ENCODE measurements at regions not wholly inside any gene's neighbourhood (a gene's known extent, or its start where the extent isn't known, plus 50 kb on each side); places are given as distances from the start of the nearest gene placed in this dataset.

DNA sequence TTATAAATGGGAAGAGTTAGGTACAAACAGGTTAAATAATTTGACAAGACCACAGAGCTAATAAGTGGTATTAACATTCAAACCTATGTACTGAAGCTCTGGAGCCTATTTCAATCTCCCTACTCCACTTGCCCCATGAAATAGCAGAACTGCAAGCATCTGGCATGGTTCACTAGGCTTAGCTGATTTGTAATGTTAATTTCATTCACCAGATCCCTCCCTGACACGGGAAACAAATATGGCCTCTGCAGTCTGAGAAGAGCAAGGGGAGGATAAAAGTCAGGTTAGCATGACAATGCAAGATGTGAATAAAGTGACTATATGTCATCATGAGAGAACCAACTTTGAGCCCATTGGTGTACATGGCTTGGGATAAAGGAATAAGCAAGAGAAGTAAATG, 428.8 kb downstream of the BRINP1 start:
- DNase-seq, result no peak

- DNase-seq, result no peak
These were observed 422.6 kb downstream of the BRINP1 start for GRCh38 chr9:118946669-118947068.

GRCh38 chr9:118954857-118955256, 414.4 kb downstream of the BRINP1 start:
- DNase-seq, result no peak

- no peak for DNase-seq
These were observed 411.6 kb downstream of the BRINP1 start for GRCh38 chr9:118957585-118957984.

- no peak for DNase-seq
These were observed 409.9 kb downstream of the BRINP1 start for GRCh38 chr9:118959366-118959765.

DNA sequence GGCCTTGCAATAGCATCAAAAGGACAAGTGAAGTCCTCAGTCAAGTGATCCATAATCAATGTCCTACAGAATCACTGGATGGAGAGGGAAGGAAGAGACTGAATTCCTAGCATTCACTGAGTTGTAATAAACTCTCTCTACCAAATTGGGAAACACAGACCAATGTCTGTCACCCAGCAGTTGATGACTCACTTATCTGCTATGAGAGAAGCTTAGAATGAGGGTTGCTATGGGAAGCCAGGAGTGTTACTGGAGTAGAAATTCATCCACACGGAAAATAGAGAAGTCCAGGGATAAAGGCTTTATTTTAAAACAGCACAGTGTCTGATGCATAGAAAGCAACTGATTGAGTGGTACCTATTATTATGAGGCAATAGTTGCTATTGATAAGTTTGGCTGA, 407.4 kb downstream of the BRINP1 start:
- peak in 2 of 3 donors; percentile 9 to 79 for DNase-seq

DNA sequence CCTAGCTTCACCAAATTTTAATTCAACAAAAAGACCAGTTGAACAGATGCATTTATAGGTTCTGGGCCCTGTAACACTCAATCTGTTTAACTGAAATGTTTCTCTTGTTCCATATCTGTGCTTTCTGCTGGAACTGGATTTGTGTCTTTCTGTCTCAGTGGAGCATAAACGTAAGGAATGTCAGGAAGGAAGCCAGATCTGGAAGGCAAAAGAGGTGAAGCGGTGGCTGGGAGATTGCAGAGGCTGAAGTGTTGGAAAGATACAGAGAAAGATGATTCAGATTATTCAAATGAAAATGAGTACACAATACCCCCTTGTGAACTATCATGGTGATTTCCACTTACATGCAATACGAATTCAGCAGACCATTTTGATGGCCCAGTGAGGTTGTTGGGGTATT, 406.8 kb downstream of the BRINP1 start:
- peak in 2 of 3 donors; percentile 10 to 22 for DNase-seq

DNA sequence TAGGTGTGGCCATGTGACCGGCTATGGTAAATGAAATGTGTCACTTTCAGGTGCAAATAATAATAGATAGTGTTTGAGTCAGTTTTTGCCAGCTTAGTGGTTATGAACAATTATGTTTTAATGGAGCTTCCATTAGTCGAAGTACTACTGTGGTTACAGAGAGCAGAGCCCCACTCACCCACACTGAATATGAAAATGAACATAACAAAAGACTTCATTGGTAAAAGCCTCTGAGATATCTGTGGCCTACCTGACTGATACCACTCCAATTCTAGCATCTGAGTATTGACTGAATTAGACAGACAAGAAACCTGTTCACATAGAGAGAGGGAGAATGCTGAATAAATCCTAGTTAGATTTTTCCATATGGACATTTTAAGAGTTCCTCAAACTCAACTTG, 405.6 kb downstream of the BRINP1 start:
- no peak for DNase-seq

GRCh38 chr9:118967901-118968300, 401.3 kb downstream of the BRINP1 start:
- no peak for DNase-seq

DNA sequence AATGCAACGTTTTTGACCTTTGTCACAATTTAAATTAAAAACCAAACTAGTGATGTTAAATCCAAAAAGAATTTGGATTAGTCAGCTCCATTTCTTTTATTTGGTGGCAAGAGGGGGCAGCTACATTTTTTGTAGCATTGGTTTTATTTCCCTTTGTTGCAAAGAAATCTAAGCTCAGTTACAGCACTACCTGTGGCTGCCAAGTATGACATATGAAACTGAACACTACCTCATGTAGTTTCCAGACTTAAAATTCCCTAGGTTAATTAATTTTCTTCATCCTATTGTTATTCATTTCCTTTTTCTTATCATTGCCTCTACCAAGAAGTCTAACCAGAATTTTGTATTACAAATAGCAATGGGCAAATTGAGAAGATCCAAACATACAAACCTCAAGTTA, 393.5 kb downstream of the BRINP1 start:
- DNase-seq, result no peak

DNA sequence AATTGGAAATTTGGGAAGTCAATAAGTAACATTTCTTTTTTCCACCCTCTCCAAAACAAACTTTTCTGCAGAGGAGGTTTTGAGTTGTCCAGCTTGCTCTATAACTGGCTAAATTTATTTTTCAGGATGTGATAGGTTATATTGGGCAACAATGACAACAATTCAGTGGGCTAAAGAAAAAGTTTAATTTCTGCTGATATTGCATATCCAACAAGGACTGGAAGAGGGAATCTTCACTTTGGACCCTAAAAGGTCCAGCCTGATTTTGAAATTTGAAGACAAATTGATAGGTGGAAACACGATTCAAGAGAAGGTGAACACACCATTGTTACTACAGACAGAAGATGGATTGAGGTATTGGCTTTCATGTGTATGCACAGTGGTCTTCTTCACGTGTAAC, 393.1 kb downstream of the BRINP1 start:
- no peak for DNase-seq

DNA sequence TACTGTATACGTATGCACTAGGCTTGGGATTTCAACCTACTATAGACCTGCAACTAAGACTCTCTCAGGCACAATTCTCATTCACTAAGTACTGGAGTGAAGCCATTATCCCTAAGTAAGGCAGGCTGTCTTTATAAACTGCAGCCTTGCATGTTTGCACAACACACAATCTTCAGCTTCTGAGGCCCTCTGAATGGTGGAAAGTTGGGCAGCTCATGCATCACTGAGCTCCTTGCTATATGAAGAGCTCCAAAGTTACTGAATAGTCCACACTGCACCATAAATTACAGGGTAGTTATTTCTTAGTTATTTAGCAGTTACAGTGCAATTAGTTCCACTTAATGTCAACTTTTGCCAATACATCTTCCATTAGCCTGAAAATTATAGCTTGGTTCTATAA, 384.6 kb downstream of the BRINP1 start:
- no peak for DNase-seq

DNA sequence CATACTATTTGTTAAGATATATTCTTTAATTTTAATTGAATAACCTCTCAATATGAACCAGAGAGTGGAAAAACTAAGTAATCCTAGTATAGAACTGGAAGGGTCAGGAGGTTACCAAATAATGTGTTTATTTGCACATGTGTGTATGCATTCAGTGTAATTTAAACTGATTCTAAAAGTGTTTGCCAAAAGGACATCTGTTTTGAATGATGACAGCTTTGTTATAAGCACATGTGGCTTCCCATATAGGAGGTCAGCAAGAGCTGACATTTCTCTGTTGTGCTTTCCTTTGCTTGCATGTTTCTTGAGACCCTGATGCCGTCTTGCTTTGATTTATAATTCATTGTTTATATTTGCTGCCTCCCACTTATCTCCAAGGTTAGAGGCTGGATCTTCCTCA, 383.4 kb downstream of the BRINP1 start:
- peak; percentile 44 to 84 (median 68) for DNase-seq

GRCh38 chr9:118987167-118987566, 382.1 kb downstream of the BRINP1 start:
- DNase-seq, result no peak

- DNase-seq, result no peak
These were observed 378.3 kb downstream of the BRINP1 start for GRCh38 chr9:118990949-118991348.

- DNase-seq, result no peak
These were observed 377.6 kb downstream of the BRINP1 start for GRCh38 chr9:118991366-118992285.

GRCh38 chr9:118992813-118993794, 376.1 kb downstream of the BRINP1 start:
- peak in 2 of 3 donors; percentile 10 to 49 for DNase-seq

DNA sequence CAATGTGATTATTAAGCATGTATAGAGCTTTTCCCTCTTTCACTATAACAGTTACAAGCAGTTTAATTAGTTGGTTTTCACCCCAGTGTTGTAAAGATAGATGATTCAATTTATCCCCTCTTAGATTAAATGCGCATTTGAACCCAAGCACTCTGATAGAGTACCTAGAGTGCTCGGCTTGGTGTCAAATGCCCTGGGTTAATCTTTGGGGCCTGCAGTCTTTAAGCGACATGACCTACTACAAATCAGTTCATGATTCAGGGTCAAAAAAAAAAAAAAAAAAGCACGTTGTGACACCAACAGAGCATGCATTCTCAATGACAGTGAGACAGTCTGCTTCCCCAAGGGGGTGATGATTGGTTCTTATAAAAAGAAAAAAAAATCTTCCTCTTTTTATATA, 375.3 kb downstream of the BRINP1 start:
- DNase-seq, result no peak

DNA sequence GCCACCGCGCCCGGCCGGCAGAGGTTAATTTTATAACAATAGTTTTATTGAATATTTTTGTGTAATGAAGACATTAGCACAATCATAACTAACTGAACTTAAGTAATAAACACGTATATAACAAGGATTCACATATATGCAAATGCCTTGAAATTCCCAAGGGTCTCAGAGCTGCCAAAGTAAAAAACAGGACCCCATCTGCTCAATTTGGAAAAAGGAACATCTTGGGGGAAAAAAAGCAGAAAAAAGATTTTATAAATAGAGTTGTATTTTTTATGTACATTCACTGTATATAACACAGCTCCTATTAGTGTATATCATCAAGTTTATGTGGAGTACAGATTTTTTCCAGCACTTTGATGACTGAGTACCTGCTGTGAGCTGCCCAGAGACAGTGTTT, 366.7 kb downstream of the BRINP1 start:
- DNase-seq, result no peak

DNA sequence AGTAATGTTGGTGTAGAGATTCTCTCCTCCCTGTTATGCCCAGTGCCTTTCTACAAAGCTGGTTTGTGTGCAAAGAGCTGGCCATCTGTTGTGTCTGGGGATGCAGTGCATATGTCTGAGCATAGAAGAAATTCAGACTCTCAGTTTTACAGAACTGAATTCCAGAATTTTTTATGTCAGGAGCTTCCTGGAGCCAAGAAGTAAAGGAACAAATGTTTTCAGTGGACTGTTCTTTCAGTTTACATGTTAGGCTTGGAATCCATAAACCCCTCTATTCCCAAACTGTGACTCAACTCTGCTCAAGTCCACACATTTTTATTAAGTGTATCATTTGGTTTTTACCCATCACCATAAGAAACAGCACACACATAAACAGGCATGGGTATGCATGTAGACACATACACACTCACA, 366.0 kb downstream of the BRINP1 start:
- DNase-seq, result peak; percentile 27 to 76 (median 65)

GRCh38 chr9:119003882-119004617, 365.2 kb downstream of the BRINP1 start:
- peak in 1 of 3 donors; percentile 63 for DNase-seq

- peak in 1 of 3 donors; percentile 69 for DNase-seq
These were observed 364.6 kb downstream of the BRINP1 start for GRCh38 chr9:119004618-119004990.

Data from muscle of back (tissue), 3 donors.